ENCODE measurements at regions not wholly inside any gene's neighbourhood (a gene's known extent, or its start where the extent isn't known, plus 50 kb on each side); places are given as distances from the start of the nearest gene placed in this dataset.

- no peak for TF ChIP-seq ZFX (IDR thresholded peaks at IDR 0.05)
- TF ChIP-seq, protein P1, sequence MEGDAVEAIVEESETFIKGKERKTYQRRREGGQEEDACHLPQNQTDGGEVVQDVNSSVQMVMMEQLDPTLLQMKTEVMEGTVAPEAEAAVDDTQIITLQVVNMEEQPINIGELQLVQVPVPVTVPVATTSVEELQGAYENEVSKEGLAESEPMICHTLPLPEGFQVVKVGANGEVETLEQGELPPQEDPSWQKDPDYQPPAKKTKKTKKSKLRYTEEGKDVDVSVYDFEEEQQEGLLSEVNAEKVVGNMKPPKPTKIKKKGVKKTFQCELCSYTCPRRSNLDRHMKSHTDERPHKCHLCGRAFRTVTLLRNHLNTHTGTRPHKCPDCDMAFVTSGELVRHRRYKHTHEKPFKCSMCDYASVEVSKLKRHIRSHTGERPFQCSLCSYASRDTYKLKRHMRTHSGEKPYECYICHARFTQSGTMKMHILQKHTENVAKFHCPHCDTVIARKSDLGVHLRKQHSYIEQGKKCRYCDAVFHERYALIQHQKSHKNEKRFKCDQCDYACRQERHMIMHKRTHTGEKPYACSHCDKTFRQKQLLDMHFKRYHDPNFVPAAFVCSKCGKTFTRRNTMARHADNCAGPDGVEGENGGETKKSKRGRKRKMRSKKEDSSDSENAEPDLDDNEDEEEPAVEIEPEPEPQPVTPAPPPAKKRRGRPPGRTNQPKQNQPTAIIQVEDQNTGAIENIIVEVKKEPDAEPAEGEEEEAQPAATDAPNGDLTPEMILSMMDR (conservative IDR thresholded peaks at IDR 0.05): no peak
- H3K27ac ChIP-seq: no peak overlapping the region
Measured at GRCh38 chr2:109064660-109065390, 64.2 kb upstream of the SH3RF3 start.

- TF ChIP-seq, protein P1 (conservative IDR thresholded peaks at IDR 0.05): no peak
- TF ChIP-seq ZFX (IDR thresholded peaks at IDR 0.05): no peak
- no peak overlapping the region for H3K27ac ChIP-seq
Measured at GRCh38 chr2:109062859-109063700, 65.9 kb upstream of the SH3RF3 start.

DNA sequence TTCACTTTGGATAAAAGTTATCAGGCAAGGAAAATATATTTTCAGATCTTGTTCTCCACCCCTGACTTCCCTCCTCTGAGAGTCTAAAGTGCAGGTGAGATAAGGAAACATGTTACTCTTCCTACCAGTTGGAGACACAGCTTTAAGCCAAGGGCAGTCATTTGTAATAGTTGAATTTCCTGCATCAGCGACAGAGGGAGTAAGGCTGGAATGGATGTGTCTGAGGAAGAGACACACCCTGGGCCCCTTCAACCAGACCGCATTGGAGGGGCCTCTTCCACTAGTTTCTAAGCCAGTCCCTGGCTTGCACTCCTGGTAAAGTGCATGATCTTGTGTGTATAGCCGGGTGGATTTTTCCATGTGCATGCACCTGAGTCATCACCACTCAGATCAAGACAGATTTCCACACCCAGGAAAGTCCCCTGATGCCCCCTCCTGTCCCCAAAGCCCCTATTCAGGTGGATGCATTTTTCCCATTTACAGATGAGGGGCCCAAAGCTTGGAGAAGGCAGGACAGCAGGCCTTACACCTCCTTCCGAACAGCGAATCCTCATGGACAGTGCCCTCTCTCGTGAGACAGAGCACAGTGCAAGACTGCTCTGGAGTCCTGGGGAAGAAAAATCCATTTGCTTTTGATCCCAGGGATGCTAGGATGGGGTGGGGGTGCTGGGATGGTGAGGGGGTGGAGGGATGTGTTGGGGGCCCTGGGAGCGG lies 66.7 kb upstream of the SH3RF3 start:
- TF ChIP-seq, protein P1 (conservative IDR thresholded peaks at IDR 0.05): no peak
- no peak for TF ChIP-seq ZFX (IDR thresholded peaks at IDR 0.05)
- H3K27ac ChIP-seq: no peak overlapping the region

GRCh38 chr2:109061736-109062135 lies 67.3 kb upstream of the SH3RF3 start:
- H3K27ac ChIP-seq: no peak overlapping the region
- TF ChIP-seq, protein P1 (conservative IDR thresholded peaks at IDR 0.05): no peak
- TF ChIP-seq ZFX (IDR thresholded peaks at IDR 0.05): no peak

DNA sequence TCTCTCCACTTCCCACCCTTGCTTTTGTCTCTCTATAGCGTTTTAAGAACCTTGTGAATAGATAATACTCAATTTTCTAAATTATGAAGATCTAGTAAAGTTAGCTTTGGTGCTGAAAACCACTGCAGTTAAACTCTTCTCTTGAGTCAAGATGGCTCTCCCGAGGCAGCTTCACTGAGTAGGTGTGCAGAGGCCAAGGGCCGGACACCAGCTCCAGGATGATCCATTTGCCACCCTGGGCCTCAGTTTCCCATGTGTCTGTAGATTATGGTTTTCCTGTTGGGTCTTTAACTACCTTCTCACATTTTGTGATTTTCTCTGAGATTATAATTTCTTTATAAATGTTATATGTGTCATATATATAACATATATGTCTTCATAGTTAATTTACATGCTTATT lies 68.5 kb upstream of the SH3RF3 start:
- TF ChIP-seq, protein P1 (conservative IDR thresholded peaks at IDR 0.05): no peak
- no peak for TF ChIP-seq ZFX (IDR thresholded peaks at IDR 0.05)

GRCh38 chr2:109059474-109060165 lies 69.4 kb upstream of the SH3RF3 start:
- TF ChIP-seq ZFX (IDR thresholded peaks at IDR 0.05): no peak
- H3K27ac ChIP-seq: no peak overlapping the region

More for the DNA sequence above, 68.5 kb upstream of the SH3RF3 start:
- H3K27ac ChIP-seq: no peak overlapping the region

DNA sequence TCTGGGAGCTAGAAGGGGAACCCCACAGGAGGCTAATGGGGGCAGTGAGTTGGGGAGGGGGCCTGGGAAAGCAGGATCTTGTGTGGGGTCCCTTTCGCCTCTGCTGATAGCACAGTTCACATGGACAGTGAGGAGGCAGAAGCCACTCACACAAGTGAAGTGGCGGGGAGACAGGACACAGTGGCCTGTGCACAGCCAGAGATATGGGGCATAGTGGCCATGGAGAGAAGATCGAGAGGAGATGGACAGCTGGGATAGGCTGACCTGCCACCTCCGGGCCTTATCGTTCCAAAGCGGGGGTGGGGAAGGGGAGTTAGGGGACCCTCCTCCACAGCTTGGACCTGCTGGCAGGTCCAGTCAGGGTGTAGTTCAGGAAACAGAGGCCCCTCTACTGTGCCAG lies 69.8 kb upstream of the EDAR start:
- H3K27ac ChIP-seq: no peak overlapping the region
- TF ChIP-seq, protein P1 (conservative IDR thresholded peaks at IDR 0.05): no peak
- no peak for TF ChIP-seq ZFX (IDR thresholded peaks at IDR 0.05)
